Body of pancreas (tissue), 4 donors: ENCODE measurements at regions not wholly inside any gene's neighbourhood (a gene's known extent, or its start where the extent isn't known, plus 50 kb on each side); places are given as distances from the start of the nearest gene placed in this dataset.

Experiments used
- ATAC-seq: fragments of 150-250 bp; one replicate; pipeline ENCODE4 v1.9.1; 2016
- DNase-seq, 4 donors: peaks; one replicate each; pipeline ENCODE4 v3.0.0-alpha.2; 2019
- H3K27ac ChIP-seq, 4 donors: fragments of 200-600 bp; sonication (generic); 1 replicate in 3 of 4; 2 replicates in 1 of 4; pipeline versions ENCODE4 v1.5.1 to v1.6.1; 2016 to 2019; ENCODE audit warnings: mild to moderate bottlenecking in 1 of 4, mixed read lengths in 1 of 4, moderate library complexity in 1 of 4
- H3K27me3 ChIP-seq, 2 donors: fragments of 200-600 bp; sonication (generic); one replicate each; pipeline ENCODE4 v1.6.0; 2016; ENCODE audit warnings: mild to moderate bottlenecking in 1 of 2
- H3K36me3 ChIP-seq, 2 donors: fragments of 200-600 bp; sonication (generic); replicated peaks in 1 of 2; 2 replicates each; pipeline ENCODE4 v1.5.1; 2016; ENCODE audit warnings: low read depth in 2 of 2; ENCODE audit not compliant: insufficient read depth in 1 of 2
- H3K4me1 ChIP-seq: fragments of 200-600 bp; sonication (generic); one replicate; pipeline ENCODE4 v1.6.0; 2016
- H3K4me3 ChIP-seq, 2 donors: fragments of 200-600 bp; sonication (generic); 1 replicate in 1 of 2; 2 replicates in 1 of 2; pipeline ENCODE4 v1.5.1; 2016 to 2019
- H3K9me3 ChIP-seq, 3 donors: fragments of 200-600 bp; sonication (generic); 1 replicate in 2 of 3; 2 replicates in 1 of 3; pipeline ENCODE4 v1.5.1; 2016
- POLR2A ChIP-seq, 3 donors: fragments of 450-650 bp; IDR thresholded peaks; one replicate each; pipeline ENCODE4 v1.6.1; 2016; ENCODE audit warnings: antibody characterized with exemption in 3 of 3, mild to moderate bottlenecking in 2 of 3
- WGBS, 2 donors: methylation state at CpG; one replicate each; pipeline ENCODE4 v1.1.5; 2017; 5-methylcytosine and 5-hydroxymethylcytosine counted together
- intact Hi-C: fragments of 100-400 bp; cut with DNase I; formaldehyde crosslinking; loops from one replicate; pipeline ENCODE4 v1.15.1; 2023
- TF ChIP-seq, protein P1 (sequence below), 7 experiments: fragments of 450-650 bp in 4 of 7; fragments of 200-600 bp in 3 of 7; sonication (generic) in 3 of 7; IDR thresholded peaks; one replicate each; pipeline ENCODE4 v1.5.1; 2016 to 2019; ENCODE audit warnings: antibody characterized with exemption in 7 of 7

DNA sequence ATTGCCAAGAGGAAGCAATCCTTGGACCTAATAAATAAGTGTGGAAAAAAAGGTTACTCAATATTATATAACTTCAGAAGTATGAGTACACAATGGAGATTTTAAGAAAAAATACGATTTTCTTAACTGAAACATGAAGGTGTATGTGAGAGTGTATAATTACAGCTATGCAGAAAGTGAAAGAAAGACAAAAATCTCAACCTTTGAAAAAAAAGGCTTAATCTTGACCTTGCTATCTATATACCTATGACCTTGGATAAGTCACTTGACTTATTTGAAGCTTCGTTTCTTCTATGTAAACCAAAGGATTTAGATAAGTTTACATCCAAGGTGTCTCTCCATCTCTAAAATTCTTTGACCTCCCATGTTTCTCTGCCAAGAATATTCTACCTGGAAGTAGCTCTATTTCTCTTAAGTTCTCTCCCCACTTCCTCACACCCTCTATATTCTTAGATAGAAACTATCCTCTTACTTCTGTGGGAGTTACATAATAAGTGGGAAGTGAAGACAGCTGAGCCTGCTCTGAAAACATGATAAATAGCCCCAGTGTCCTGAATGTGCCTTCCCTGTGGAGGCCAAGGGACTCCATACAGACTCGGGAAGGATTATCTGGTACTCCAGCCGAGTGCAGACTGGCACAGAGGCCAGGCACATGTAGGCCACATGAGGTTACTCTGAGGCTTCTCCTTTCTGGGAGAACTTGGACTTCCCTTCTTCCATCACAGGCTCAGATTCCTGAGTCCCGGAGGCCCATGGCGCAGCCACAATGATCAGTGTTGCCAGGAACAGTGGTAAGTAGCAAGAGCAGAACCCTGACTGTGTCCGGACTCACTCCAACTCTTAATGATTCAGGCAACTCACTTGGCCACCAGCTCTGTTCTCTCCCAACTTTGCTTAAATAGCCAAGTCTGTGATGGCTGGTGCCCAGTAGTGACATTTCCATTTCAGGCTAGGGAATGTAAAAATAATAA is 166.8 kb upstream of the COL8A1 start:
- no peak overlapping the region for H3K4me3 ChIP-seq
- TF ChIP-seq POLR2A (IDR thresholded peaks at IDR 0.05): no peak
- TF ChIP-seq, protein P1, sequence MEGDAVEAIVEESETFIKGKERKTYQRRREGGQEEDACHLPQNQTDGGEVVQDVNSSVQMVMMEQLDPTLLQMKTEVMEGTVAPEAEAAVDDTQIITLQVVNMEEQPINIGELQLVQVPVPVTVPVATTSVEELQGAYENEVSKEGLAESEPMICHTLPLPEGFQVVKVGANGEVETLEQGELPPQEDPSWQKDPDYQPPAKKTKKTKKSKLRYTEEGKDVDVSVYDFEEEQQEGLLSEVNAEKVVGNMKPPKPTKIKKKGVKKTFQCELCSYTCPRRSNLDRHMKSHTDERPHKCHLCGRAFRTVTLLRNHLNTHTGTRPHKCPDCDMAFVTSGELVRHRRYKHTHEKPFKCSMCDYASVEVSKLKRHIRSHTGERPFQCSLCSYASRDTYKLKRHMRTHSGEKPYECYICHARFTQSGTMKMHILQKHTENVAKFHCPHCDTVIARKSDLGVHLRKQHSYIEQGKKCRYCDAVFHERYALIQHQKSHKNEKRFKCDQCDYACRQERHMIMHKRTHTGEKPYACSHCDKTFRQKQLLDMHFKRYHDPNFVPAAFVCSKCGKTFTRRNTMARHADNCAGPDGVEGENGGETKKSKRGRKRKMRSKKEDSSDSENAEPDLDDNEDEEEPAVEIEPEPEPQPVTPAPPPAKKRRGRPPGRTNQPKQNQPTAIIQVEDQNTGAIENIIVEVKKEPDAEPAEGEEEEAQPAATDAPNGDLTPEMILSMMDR (IDR thresholded peaks at IDR 0.05): no peak
- 53 to 64% methylated on average over 7 of the region's 7 CpGs for WGBS, 2 donors
- no peaks in the 10 kb centered on the region for H3K27me3 ChIP-seq
- H3K27ac ChIP-seq: no peak overlapping the region
- no peaks in the 10 kb centered on the region for H3K4me1 ChIP-seq
- DNase-seq: no peak
- H3K36me3 ChIP-seq: no peaks in the 10 kb centered on the region
- no peak for ATAC-seq
- intact Hi-C loops: no loop called here
- H3K9me3 ChIP-seq: no peaks in the 10 kb centered on the region

DNA sequence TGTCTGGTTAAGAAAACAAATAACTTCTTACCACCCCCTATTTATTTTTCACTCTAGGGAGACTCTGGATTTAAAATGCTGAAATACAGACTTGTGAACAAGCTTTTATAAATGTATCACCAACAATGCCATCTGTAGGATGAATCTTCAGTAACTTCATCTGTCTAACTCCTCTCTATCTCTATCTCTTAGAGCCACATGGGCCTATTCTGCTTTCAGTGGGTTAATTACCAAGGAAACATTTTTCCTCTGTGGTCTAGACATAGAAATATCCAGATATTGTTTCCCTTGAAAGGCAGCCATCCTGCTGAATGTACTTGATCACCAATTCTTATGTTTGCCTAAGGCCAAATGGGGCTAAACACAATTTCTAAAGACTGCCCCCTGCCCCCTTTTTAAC is 167.6 kb upstream of the COL8A1 start:
- ATAC-seq (no peak), DNase-seq (no peak)
- H3K4me3 ChIP-seq: no peak overlapping the region
- H3K27ac ChIP-seq: no peak overlapping the region
- H3K4me1 ChIP-seq: no peaks in the 10 kb centered on the region
- intact Hi-C loops: no loop called here
- H3K27me3 ChIP-seq: no peaks in the 10 kb centered on the region
- no peaks in the 10 kb centered on the region for H3K9me3 ChIP-seq
- no peaks in the 10 kb centered on the region for H3K36me3 ChIP-seq
- TF ChIP-seq POLR2A (IDR thresholded peaks at IDR 0.05): no peak
- TF ChIP-seq, protein P1 (IDR thresholded peaks at IDR 0.05): no peak

DNA sequence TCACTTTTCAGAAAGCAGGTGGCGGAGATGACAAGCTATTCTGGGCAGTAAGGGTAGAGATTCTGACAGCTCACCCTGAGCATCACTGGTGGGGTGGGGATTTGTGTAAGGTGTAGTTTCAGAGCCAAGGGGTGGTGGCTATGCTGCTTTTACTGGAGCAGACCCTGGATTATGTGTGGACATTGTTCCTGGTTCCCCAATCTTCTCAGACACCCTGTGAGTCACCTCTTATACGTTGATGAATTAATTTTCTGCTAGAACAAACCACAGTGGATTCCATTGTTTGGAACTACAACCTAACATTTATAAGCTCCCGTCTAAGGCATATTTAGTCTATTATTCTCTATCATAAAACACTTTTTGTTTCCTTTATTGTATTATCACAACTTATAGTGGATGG is 169.5 kb upstream of the COL8A1 start:
- DNase-seq (no peak), ATAC-seq (no peak)
- no peaks in the 10 kb centered on the region for H3K4me1 ChIP-seq
- H3K27me3 ChIP-seq: no peaks in the 10 kb centered on the region
- WGBS, 2 donors: 35 to 37% methylated on average over 3 of the region's 3 CpGs
- H3K36me3 ChIP-seq: no peaks in the 10 kb centered on the region
- H3K27ac ChIP-seq: no peak overlapping the region
- TF ChIP-seq POLR2A (IDR thresholded peaks at IDR 0.05): no peak
- TF ChIP-seq, protein P1 (IDR thresholded peaks at IDR 0.05): no peak
- H3K4me3 ChIP-seq: no peak overlapping the region
- no peaks in the 10 kb centered on the region for H3K9me3 ChIP-seq
- intact Hi-C loops: no loop called here

DNA sequence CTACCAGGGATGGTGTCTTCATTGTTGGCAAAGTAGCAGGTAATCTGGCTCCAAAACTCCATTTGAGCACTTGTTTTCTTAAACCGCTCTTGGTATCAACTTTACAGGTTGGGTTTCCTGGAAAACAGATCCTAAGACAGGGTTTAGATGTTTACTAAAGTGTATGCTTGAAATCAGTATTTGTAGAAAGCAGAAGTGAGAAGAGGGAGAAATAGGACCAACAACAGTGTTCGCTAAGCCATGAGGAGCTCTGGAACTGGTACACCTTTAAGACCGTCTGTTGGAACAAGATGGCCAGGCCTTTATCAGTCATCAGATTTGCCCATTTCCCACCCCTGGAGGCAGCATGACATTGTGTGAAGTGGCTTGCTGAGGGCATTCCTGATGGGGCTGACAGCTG is 171.0 kb upstream of the COL8A1 start:
- ATAC-seq: no peak
- intact Hi-C loops: no loop called here
- whole genome bisulfite sequencing, 2 donors: 68 to 83% methylated on average over 3 of the region's 3 CpGs

More for the DNA sequence above, 171.0 kb upstream of the COL8A1 start:
- no peaks in the 10 kb centered on the region for H3K9me3 ChIP-seq
- DNase-seq: no peak
- H3K4me3 ChIP-seq: no peak overlapping the region
- no peak overlapping the region for H3K27ac ChIP-seq
- no peaks in the 10 kb centered on the region for H3K36me3 ChIP-seq
- H3K4me1 ChIP-seq: no peaks in the 10 kb centered on the region
- no peak for TF ChIP-seq POLR2A (IDR thresholded peaks at IDR 0.05)
- TF ChIP-seq, protein P1 (IDR thresholded peaks at IDR 0.05): no peak
- no peaks in the 10 kb centered on the region for H3K27me3 ChIP-seq
